BJ (cell line): ENCODE measurements at regions not wholly inside any gene's neighbourhood (a gene's known extent, or its start where the extent isn't known, plus 50 kb on each side); places are given as distances from the start of the nearest gene placed in this dataset.

Experiments used
- CTCF ChIA-PET: fragments of 350-600 bp; formaldehyde crosslinking; extraction: SDS; loops from one replicate; lab custom pipeline; 2021; ENCODE audit warnings: antibody characterized with exemption, inconsistent platforms; lab: Yijun Ruan, JAX
- POLR2A ChIA-PET: fragments of 300-600 bp; sonication (Branson Sonifier 250); formaldehyde crosslinking; extraction: SDS; loops from one replicate; lab custom pipeline; 2021; ENCODE audit warnings: antibody characterized with exemption; lab: Charles Lee
- DNase-seq: peaks from one replicate; pipeline ENCODE4 v3.0.0-alpha.2; 2011; ENCODE audit warnings: low read depth
- H3K27me3 ChIP-seq: 2 replicates; pipeline ENCODE4 v1.6.0; 2011; ENCODE audit warnings: low read length; ENCODE audit not compliant: control insufficient read depth, insufficient read depth
- H3K36me3 ChIP-seq: 2 replicates; pipeline ENCODE4 v1.5.1; 2011; ENCODE audit warnings: low read length; ENCODE audit not compliant: control insufficient read depth, insufficient read depth
- H3K4me3 ChIP-seq: 2 replicates; pipeline ENCODE4 v1.5.1; 2011; ENCODE audit warnings: low read depth, mild to moderate bottlenecking, control low read depth, low read length
- CTCF ChIP-seq: IDR thresholded peaks from 2 replicates; pipeline ENCODE4 v1.5.1; 2011; ENCODE audit warnings: low read depth, mild to moderate bottlenecking, control low read depth, inconsistent platforms, low read length, moderate library complexity; ENCODE audit not compliant: insufficient read depth

GRCh38 chr18:24683925-24684324 lies 223.5 kb downstream of the HRH4 start:
- POLR2A ChIA-PET, result no interaction called here
- H3K4me3 ChIP-seq, result no peak overlapping the region
- no peak for DNase-seq
- H3K27me3 ChIP-seq, result peaks cover 2% of the 10 kb centered on the region; the same call in 1 of the 2 replicates
- no peak for TF ChIP-seq CTCF
- H3K36me3 ChIP-seq, result no peaks in the 10 kb centered on the region
- CTCF ChIA-PET, result no interaction called here

DNA sequence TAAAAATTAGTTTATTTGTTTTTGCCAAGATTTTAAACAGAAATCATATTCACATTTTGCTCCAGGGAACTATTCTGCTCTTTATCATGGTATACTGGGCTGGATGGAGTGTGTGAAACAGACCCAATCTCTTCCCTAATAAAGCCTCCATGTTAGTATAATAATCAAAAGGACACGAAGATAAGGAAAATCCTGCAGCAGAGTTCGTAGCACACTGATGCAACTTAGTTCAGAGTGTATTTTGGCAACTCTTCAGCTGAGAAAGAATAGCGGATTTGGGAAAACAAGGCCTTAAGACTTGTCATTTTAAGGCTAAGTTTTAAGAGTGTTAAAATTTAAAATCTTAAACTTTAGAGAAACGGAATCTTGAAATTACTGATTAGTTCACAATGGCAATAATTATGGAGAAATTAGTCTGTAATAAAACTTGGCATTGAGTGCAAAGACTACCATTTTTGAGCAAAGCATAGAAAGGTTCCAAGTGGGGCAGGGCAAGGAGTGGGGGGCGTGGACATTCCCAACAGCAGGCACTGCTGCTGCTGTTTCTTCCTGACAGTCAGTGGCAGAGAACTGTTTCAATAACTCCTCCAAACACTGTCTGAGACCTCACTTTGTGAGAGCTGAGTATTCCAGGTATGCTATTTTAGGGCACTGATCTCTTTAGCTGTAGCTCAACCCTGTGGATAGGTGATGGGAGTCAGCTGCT lies 225.0 kb downstream of the HRH4 start:
- no peak for DNase-seq
- H3K4me3 ChIP-seq, result no peak overlapping the region
- peaks cover 2% of the 10 kb centered on the region; the same call in 1 of the 2 replicates for H3K27me3 ChIP-seq
- no peaks in the 10 kb centered on the region for H3K36me3 ChIP-seq
- ChIA-PET POLR2A (no interaction called here), CTCF (interaction anchor here (1.2 kb wide), 1 partner anchor 21 kb away, joined by 4 read pairs; no protein-coding TSS in a partner anchor)
- TF ChIP-seq CTCF, result no peak

- no peak for TF ChIP-seq CTCF
- DNase-seq, result no peak
- POLR2A ChIA-PET, result no interaction called here
Measured at GRCh38 chr18:24695168-24695567, 234.7 kb downstream of the HRH4 start.

DNA sequence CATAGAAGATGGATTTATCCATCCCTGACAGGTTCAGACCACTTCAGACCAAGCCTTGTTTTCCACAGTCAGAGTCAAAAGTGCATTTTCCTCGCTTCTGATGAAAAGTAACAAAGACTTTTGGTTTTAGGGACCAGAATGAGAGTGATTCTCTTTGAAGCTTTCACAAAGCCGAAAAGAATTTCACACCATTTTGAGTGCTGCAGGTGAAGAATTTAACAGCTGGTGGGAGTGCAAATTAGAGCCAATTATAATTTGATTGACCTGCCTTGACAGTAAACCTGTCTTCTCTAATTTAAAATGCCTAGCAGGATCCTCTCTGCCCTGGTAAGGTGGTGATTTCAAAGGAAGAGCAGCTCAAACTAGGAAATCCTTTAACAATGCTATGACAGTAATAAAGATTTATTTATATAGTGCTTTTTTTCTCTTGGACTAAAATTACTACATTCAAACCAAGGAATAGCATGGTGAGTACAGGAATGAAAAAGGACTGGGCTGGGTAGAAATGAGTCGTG lies 241.6 kb downstream of the HRH4 start:
- Histone ChIP-seq H3K4me3 (no peak overlapping the region), H3K36me3 (no peaks in the 10 kb centered on the region), H3K27me3 (no peaks in the 10 kb centered on the region)
- CTCF ChIA-PET, result interaction anchor here (1.4 kb wide), 1 partner anchor 39 kb away, joined by 3 read pairs; no protein-coding TSS in a partner anchor
- no peak for TF ChIP-seq CTCF
- DNase-seq, result no peak
- POLR2A ChIA-PET, result no interaction called here

More at GRCh38 chr18:24695168-24695567, 234.7 kb downstream of the HRH4 start:
- no peaks in the 10 kb centered on the region for H3K36me3 ChIP-seq
- H3K4me3 ChIP-seq, result no peak overlapping the region
- H3K27me3 ChIP-seq, result no peaks in the 10 kb centered on the region
- CTCF ChIA-PET, result no interaction called here

DNA sequence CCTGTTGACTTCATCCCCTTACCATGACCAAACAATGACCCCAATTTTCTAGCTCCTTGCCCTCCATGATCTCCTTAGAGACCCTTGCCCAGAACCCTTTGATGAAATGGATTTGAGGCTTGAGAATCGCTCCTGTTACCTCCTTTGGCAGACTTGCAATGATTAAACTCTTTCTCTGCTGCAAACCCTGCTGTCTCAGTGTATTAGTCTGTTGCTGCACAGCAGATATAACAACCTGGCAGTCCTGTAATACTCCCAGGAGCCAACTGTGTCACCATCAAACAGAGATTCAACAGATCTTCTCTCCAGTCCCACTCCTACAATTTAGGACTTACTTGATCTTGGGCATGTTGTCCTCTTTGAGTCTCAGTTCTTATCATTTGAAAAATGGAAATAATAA lies 242.9 kb downstream of the HRH4 start:
- ChIA-PET CTCF (no interaction called here), POLR2A (no interaction called here)
- Histone ChIP-seq H3K27me3 (no peaks in the 10 kb centered on the region), H3K4me3 (no peak overlapping the region), H3K36me3 (no peaks in the 10 kb centered on the region)
- TF ChIP-seq CTCF, result no peak
- DNase-seq, result no peak
